DND-41 (cell line): ENCODE measurements at regions not wholly inside any gene's neighbourhood (a gene's known extent, or its start where the extent isn't known, plus 50 kb on each side); places are given as distances from the start of the nearest gene placed in this dataset.

Experiments
- CTCF ChIP-seq: IDR thresholded peaks from 2 replicates; pipeline ENCODE4 v1.5.1; 2012; ENCODE audit warnings: borderline replicate concordance, low read length, moderate library complexity, mild to moderate bottlenecking; ENCODE audit not compliant: poor library complexity, severe bottlenecking; ENCODE audit errors: extremely low read depth
- EZH2 ChIP-seq: IDR thresholded peaks from 3 replicates; pipeline ENCODE4 v1.6.1; 2012; ENCODE audit warnings: borderline replicate concordance, low read depth, mild to moderate bottlenecking, moderate library complexity, low read length, inconsistent platforms; ENCODE audit not compliant: severe bottlenecking

- no peak for TF ChIP-seq CTCF
- TF ChIP-seq EZH2: no peak
These were observed 92.8 kb upstream of the ADAMTS2 start for GRCh38 chr5:179438011-179438441.
